Progenitor cell of endocrine pancreas (in vitro differentiated cells): ENCODE measurements at regions not wholly inside any gene's neighbourhood (a gene's known extent, or its start where the extent isn't known, plus 50 kb on each side); places are given as distances from the start of the nearest gene placed in this dataset.

Source experiments
- DNase-seq: peaks from one replicate; pipeline ENCODE4 v3.0.0; 2021; ENCODE audit warnings: low spot score; ENCODE audit not compliant: unreplicated experiment
- H3K27ac Mint-ChIP-seq: 2 replicates; pipeline ENCODE4 v1.8.0; 2021; ENCODE audit warnings: mild to moderate bottlenecking, moderate library complexity, mixed read lengths
- H3K27me3 Mint-ChIP-seq: 2 replicates; pipeline ENCODE4 v1.8.0; 2021; ENCODE audit warnings: mixed read lengths
- H3K36me3 Mint-ChIP-seq: 2 replicates; pipeline ENCODE4 v1.8.0; 2022; ENCODE audit warnings: mixed read lengths; ENCODE audit not compliant: insufficient read depth
- H3K4me1 Mint-ChIP-seq: 2 replicates; pipeline ENCODE4 v1.8.0; 2021; ENCODE audit warnings: low read depth, mixed read lengths
- H3K4me3 Mint-ChIP-seq: 2 replicates; pipeline ENCODE4 v1.8.0; 2021; ENCODE audit warnings: low read depth, mild to moderate bottlenecking, moderate library complexity, mixed read lengths
- H3K9me3 Mint-ChIP-seq: 2 replicates; pipeline ENCODE4 v1.8.0; 2021; ENCODE audit warnings: low read depth, mixed read lengths
- CTCF ChIP-seq: fragments of 200-600 bp; sonication (generic); IDR thresholded peaks from one replicate; pipeline ENCODE4 v1.5.0; 2021; ENCODE audit warnings: antibody characterized with exemption, mild to moderate bottlenecking; ENCODE audit not compliant: unreplicated experiment

GRCh38 chr18:25674183-25674582 lies 322.2 kb upstream of the ZNF521 start:
- Mint-ChIP-seq H3K27ac (no peak overlapping the region), H3K4me3 (no peak overlapping the region), H3K4me1 (peaks cover 5% of the 10 kb centered on the region), H3K27me3 (no peaks in the 10 kb centered on the region), H3K36me3 (no peaks in the 10 kb centered on the region), H3K9me3 (peaks cover 2% of the 10 kb centered on the region)
- no peak for DNase-seq
- no peak for TF ChIP-seq CTCF

GRCh38 chr18:25672490-25672889 lies 320.5 kb upstream of the ZNF521 start:
- peaks cover 2% of the 10 kb centered on the region for H3K9me3 Mint-ChIP-seq
- no peak for TF ChIP-seq CTCF
- no peaks in the 10 kb centered on the region for H3K27me3 Mint-ChIP-seq
- no peak overlapping the region for H3K4me3 Mint-ChIP-seq
- no peak overlapping the region for H3K27ac Mint-ChIP-seq
- H3K4me1 Mint-ChIP-seq = peaks cover 5% of the 10 kb centered on the region
- DNase-seq = no peak
- no peaks in the 10 kb centered on the region for H3K36me3 Mint-ChIP-seq

GRCh38 chr18:25669741-25670140 lies 317.8 kb upstream of the ZNF521 start:
- Mint-ChIP-seq H3K36me3 (no peaks in the 10 kb centered on the region), H3K27me3 (peaks cover 3% of the 10 kb centered on the region)

GRCh38 chr18:25662272-25662671 lies 310.3 kb upstream of the ZNF521 start:
- Mint-ChIP-seq H3K27ac (no peak overlapping the region), H3K4me1 (peaks cover 2% of the 10 kb centered on the region), H3K36me3 (no peaks in the 10 kb centered on the region), H3K9me3 (no peaks in the 10 kb centered on the region), H3K27me3 (peaks cover 7% of the 10 kb centered on the region), H3K4me3 (no peak overlapping the region)
- no peak for TF ChIP-seq CTCF
- DNase-seq = no peak

More at GRCh38 chr18:25669741-25670140, 317.8 kb upstream of the ZNF521 start:
- Mint-ChIP-seq H3K4me3 (no peak overlapping the region), H3K9me3 (peaks cover 2% of the 10 kb centered on the region), H3K27ac (no peak overlapping the region), H3K4me1 (no peaks in the 10 kb centered on the region)
- TF ChIP-seq CTCF = no peak
- no peak for DNase-seq

GRCh38 chr18:25661831-25662230 lies 309.9 kb upstream of the ZNF521 start:
- DNase-seq = no peak
- H3K36me3 Mint-ChIP-seq = no peaks in the 10 kb centered on the region
- H3K9me3 Mint-ChIP-seq = no peaks in the 10 kb centered on the region
- peaks cover 4% of the 10 kb centered on the region for H3K27me3 Mint-ChIP-seq
- H3K27ac Mint-ChIP-seq = no peak overlapping the region
- TF ChIP-seq CTCF = no peak
- H3K4me1 Mint-ChIP-seq = peaks cover 2% of the 10 kb centered on the region
- H3K4me3 Mint-ChIP-seq = no peak overlapping the region
